PFSK-1 (cell line): ENCODE measurements at regions not wholly inside any gene's neighbourhood (a gene's known extent, or its start where the extent isn't known, plus 50 kb on each side); places are given as distances from the start of the nearest gene placed in this dataset.

ENCODE experiments used
- FOXP2 ChIP-seq: optimal IDR thresholded peaks from 2 replicates; pipeline ENCODE3; 2011; ENCODE audit warnings: borderline replicate concordance, control low read depth, inconsistent platforms; ENCODE audit not compliant: insufficient read depth; ENCODE audit errors: extremely low read length, extremely low read depth
- POLR2AphosphoS5 ChIP-seq: IDR thresholded peaks from 2 replicates; pipeline ENCODE4 v1.6.1; 2012; ENCODE audit warnings: low read depth, mild to moderate bottlenecking, control low read depth, low read length, moderate library complexity
- REST ChIP-seq, 2 experiments: IDR thresholded peaks; 2 replicates each; pipeline versions ENCODE4 v1.6.1 to v1.8.0; 2011 to 2012; ENCODE audit warnings: low read depth in 2 of 2, low read length in 2 of 2, control low read depth in 1 of 2, inconsistent platforms in 1 of 2, mild to moderate bottlenecking in 1 of 2, moderate library complexity in 1 of 2; ENCODE audit not compliant: insufficient read depth in 1 of 2
- SIN3A ChIP-seq: IDR thresholded peaks from 2 replicates; pipeline ENCODE4 v1.6.1; 2012; ENCODE audit warnings: mild to moderate bottlenecking, low read length, moderate library complexity, borderline replicate concordance; ENCODE audit not compliant: insufficient read depth
- TAF1 ChIP-seq: IDR thresholded peaks from 2 replicates; pipeline ENCODE4 v1.6.1; 2012; ENCODE audit warnings: low read length, control low read depth, borderline replicate concordance; ENCODE audit not compliant: insufficient read depth

GRCh38 chr11:119529063-119529845 lies 106.3 kb upstream of the THY1 start:
- TF ChIP-seq POLR2AphosphoS5, result no peak
- no peak for TF ChIP-seq SIN3A
- TF ChIP-seq FOXP2, result no peak
- no peak for TF ChIP-seq TAF1
- no peak for TF ChIP-seq REST (IDR thresholded peaks at IDR 0.05; ENCODE audit: insufficient read depth in 1 of 2, low read depth in 2 of 2, low read length in 2 of 2)

GRCh38 chr11:119525867-119526196 lies 102.9 kb upstream of the THY1 start:
- TF ChIP-seq SIN3A, result no peak
- TF ChIP-seq FOXP2, result no peak
- no peak for TF ChIP-seq REST (IDR thresholded peaks at IDR 0.05; ENCODE audit: insufficient read depth in 1 of 2, low read depth in 2 of 2, low read length in 2 of 2)

- TF ChIP-seq TAF1 (no peak), POLR2AphosphoS5 (no peak), FOXP2 (no peak), SIN3A (no peak), REST (IDR thresholded peaks at IDR 0.05; ENCODE audit: insufficient read depth in 1 of 2, low read depth in 2 of 2, low read length in 2 of 2) (no peak)
These were observed 102.4 kb upstream of the THY1 start for GRCh38 chr11:119525180-119525866.

GRCh38 chr11:119523539-119524157 lies 100.7 kb upstream of the THY1 start:
- no peak for TF ChIP-seq REST (IDR thresholded peaks at IDR 0.05; ENCODE audit: insufficient read depth in 1 of 2, low read depth in 2 of 2, low read length in 2 of 2)

GRCh38 chr11:119522609-119523008 lies 99.6 kb upstream of the THY1 start:
- TF ChIP-seq POLR2AphosphoS5 (no peak), FOXP2 (no peak), SIN3A (no peak), REST (IDR thresholded peaks at IDR 0.05; ENCODE audit: insufficient read depth in 1 of 2, low read depth in 2 of 2, low read length in 2 of 2) (no peak), TAF1 (no peak)
